WTC11 (cell line): ENCODE measurements at regions not wholly inside any gene's neighbourhood (a gene's known extent, or its start where the extent isn't known, plus 50 kb on each side); places are given as distances from the start of the nearest gene placed in this dataset.

ENCODE experiments used
- ATAC-seq: fragments of 200-7000 bp; cut with Tn5 transposase; 2 replicates; pipeline ENCODE4 v1.10.0; 2021; ENCODE audit warnings: mild to moderate bottlenecking, moderate library complexity
- CTCF ChIA-PET: fragments of 300-600 bp; sonication (Branson Sonifier 250); formaldehyde crosslinking; loops from one replicate; lab custom pipeline; 2021; ENCODE audit warnings: antibody characterized with exemption; lab: Charles Lee
- POLR2A ChIA-PET: fragments of 350-600 bp; sonication (Branson Sonifier 250); formaldehyde crosslinking; loops from one replicate; lab custom pipeline; 2021; ENCODE audit warnings: antibody characterized with exemption; lab: Charles Lee
- DNase-seq: peaks from one replicate; pipeline ENCODE4 v3.0.0; 2021; ENCODE audit warnings: low spot score
- H3K27ac Mint-ChIP-seq: 2 replicates; pipeline ENCODE4 v1.8.0; 2021; ENCODE audit warnings: mixed read lengths
- H3K27me3 Mint-ChIP-seq: 2 replicates; pipeline ENCODE4 v1.8.0; 2021; ENCODE audit warnings: low read depth, mild to moderate bottlenecking, moderate library complexity, mixed read lengths
- H3K36me3 Mint-ChIP-seq: 2 replicates; pipeline ENCODE4 v1.8.0; 2021; ENCODE audit warnings: mixed read lengths
- H3K4me1 Mint-ChIP-seq: 2 replicates; pipeline ENCODE4 v1.8.0; 2022; ENCODE audit warnings: mixed read lengths
- H3K4me3 Mint-ChIP-seq: 2 replicates; pipeline ENCODE4 v1.8.0; 2021; ENCODE audit warnings: mild to moderate bottlenecking, moderate library complexity, mixed read lengths
- H3K9me3 Mint-ChIP-seq: 2 replicates; pipeline ENCODE4 v1.8.0; 2021; ENCODE audit warnings: mixed read lengths
- ATF6 ChIP-seq: sonication (generic); formaldehyde crosslinking; IDR thresholded peaks from 2 replicates; pipeline ENCODE4 v1.8.1; 2023; ENCODE audit warnings: mild to moderate bottlenecking, missing genetic modification reagents
- CREB1 ChIP-seq: sonication (generic); formaldehyde crosslinking; IDR thresholded peaks from 2 replicates; pipeline ENCODE4 v1.8.0; 2023; ENCODE audit warnings: mild to moderate bottlenecking, missing genetic modification reagents
- CREM ChIP-seq: sonication (generic); formaldehyde crosslinking; IDR thresholded peaks from 2 replicates; pipeline ENCODE4 v1.8.1; 2022; ENCODE audit warnings: mild to moderate bottlenecking, missing genetic modification reagents, moderate library complexity
- EMX1 ChIP-seq: fragments of 250-450 bp; sonication (Bioruptor Pico); IDR thresholded peaks from 2 replicates; pipeline ENCODE4 v1.8.0; 2021; ENCODE audit warnings: mild to moderate bottlenecking
- ERG ChIP-seq: fragments of 250-450 bp; sonication (Bioruptor Pico); IDR thresholded peaks from 2 replicates; pipeline ENCODE4 v1.8.0; 2021; ENCODE audit warnings: mild to moderate bottlenecking
- ESRRA ChIP-seq: sonication (generic); formaldehyde crosslinking; IDR thresholded peaks from 2 replicates; pipeline ENCODE4 v1.8.1; 2022; ENCODE audit warnings: mild to moderate bottlenecking, missing genetic modification reagents, borderline replicate concordance
- JUN ChIP-seq: sonication (generic); formaldehyde crosslinking; IDR thresholded peaks from 2 replicates; pipeline ENCODE4 v1.8.0; 2023; ENCODE audit warnings: mild to moderate bottlenecking, missing genetic modification reagents
- MAX ChIP-seq: sonication (generic); formaldehyde crosslinking; IDR thresholded peaks from 2 replicates; pipeline ENCODE4 v1.8.0; 2022; ENCODE audit warnings: mild to moderate bottlenecking, missing genetic modification reagents
- NFE2L1 ChIP-seq: sonication (generic); formaldehyde crosslinking; IDR thresholded peaks from 2 replicates; pipeline ENCODE4 v1.8.1; 2023; ENCODE audit warnings: missing genetic modification reagents
- NR3C1 ChIP-seq: sonication (generic); formaldehyde crosslinking; conservative IDR thresholded peaks from 2 replicates; pipeline ENCODE4 v1.8.1; 2023; ENCODE audit warnings: low read depth, mild to moderate bottlenecking, missing genetic modification reagents
- SMAD3 ChIP-seq: sonication (generic); formaldehyde crosslinking; IDR thresholded peaks from 2 replicates; pipeline ENCODE4 v1.8.0; 2022; ENCODE audit warnings: missing genetic modification reagents, mild to moderate bottlenecking, borderline replicate concordance
- STAT6 ChIP-seq: sonication (generic); formaldehyde crosslinking; conservative IDR thresholded peaks from 2 replicates; pipeline ENCODE4 v1.8.1; 2023; ENCODE audit warnings: mild to moderate bottlenecking, low read depth, missing genetic modification reagents, moderate library complexity
- TCF7 ChIP-seq: sonication (generic); formaldehyde crosslinking; IDR thresholded peaks from 2 replicates; pipeline ENCODE4 v1.8.0; 2022; ENCODE audit warnings: mild to moderate bottlenecking, low read depth, missing genetic modification reagents, moderate library complexity
- TEAD4 ChIP-seq: sonication (generic); formaldehyde crosslinking; IDR thresholded peaks from 2 replicates; pipeline ENCODE4 v1.8.0; 2022; ENCODE audit warnings: mild to moderate bottlenecking, missing genetic modification reagents
- TP53 ChIP-seq: sonication (generic); formaldehyde crosslinking; IDR thresholded peaks from 2 replicates; pipeline ENCODE4 v1.8.1; 2023; ENCODE audit warnings: mild to moderate bottlenecking, missing genetic modification reagents
- USF2 ChIP-seq: sonication (generic); formaldehyde crosslinking; IDR thresholded peaks from 2 replicates; pipeline ENCODE4 v1.8.1; 2023; ENCODE audit warnings: mild to moderate bottlenecking, missing genetic modification reagents, moderate library complexity
- ZBTB43 ChIP-seq: sonication (generic); formaldehyde crosslinking; IDR thresholded peaks from 2 replicates; pipeline ENCODE4 v1.8.1; 2023; ENCODE audit warnings: mild to moderate bottlenecking, missing genetic modification reagents
- ZNF121 ChIP-seq: sonication (generic); formaldehyde crosslinking; IDR thresholded peaks from 2 replicates; pipeline ENCODE4 v1.8.0; 2023; ENCODE audit warnings: missing genetic modification reagents
- ZNF425 ChIP-seq: fragments of 250-450 bp; sonication (Bioruptor Pico); conservative IDR thresholded peaks from 2 replicates; pipeline ENCODE4 v1.9.0; 2021; ENCODE audit warnings: mild to moderate bottlenecking

GRCh38 chr3:117254985-117255384 is 545.4 kb downstream of the TUSC7 start (continued):
- TF ChIP-seq STAT6 (CRISPR knock-in tag) (no peak), TEAD4 (CRISPR knock-in tag) (no peak), MAX (no peak), ZNF425 (CRISPR knock-in tag) (no peak), CREM (CRISPR knock-in tag) (no peak), ZBTB43 (no peak)

GRCh38 chr3:117255736-117256135 is 546.2 kb downstream of the TUSC7 start:
- Mint-ChIP-seq H3K9me3 (no peaks in the 10 kb centered on the region), H3K4me3 (no peak overlapping the region), H3K36me3 (no peaks in the 10 kb centered on the region), H3K27ac (no peak overlapping the region), H3K27me3 (no peaks in the 10 kb centered on the region), H3K4me1 (0 out of 2 replicates have a peak, but pooled peaks cover under 1% of the 10 kb centered on the region)
- ATAC-seq (no peak), DNase-seq (no peak)
- TF ChIP-seq TP53 (CRISPR knock-in tag) (no peak), ESRRA (CRISPR knock-in tag) (no peak), STAT6 (CRISPR knock-in tag) (no peak), ERG (CRISPR knock-in tag) (no peak), NFE2L1 (no peak), ZNF121 (no peak), CREB1 (no peak), ATF6 (CRISPR knock-in tag) (no peak), JUN (no peak), NR3C1 (CRISPR knock-in tag) (no peak), SMAD3 (CRISPR knock-in tag) (no peak), MAX (no peak), TCF7 (CRISPR knock-in tag) (no peak), EMX1 (CRISPR knock-in tag) (no peak), USF2 (no peak)
- ChIA-PET POLR2A (no interaction called here), CTCF (no interaction called here)
